NB4 (cell line): ENCODE measurements at regions not wholly inside any gene's neighbourhood (a gene's known extent, or its start where the extent isn't known, plus 50 kb on each side); places are given as distances from the start of the nearest gene placed in this dataset.

ENCODE experiments used
- MYC ChIP-seq: IDR thresholded peaks from 2 replicates; pipeline ENCODE4 v1.6.1; 2011; ENCODE audit warnings: low read depth, low read length
- POLR2A ChIP-seq: IDR thresholded peaks from 2 replicates; pipeline ENCODE4 v1.6.1; 2011; ENCODE audit warnings: mild to moderate bottlenecking; ENCODE audit not compliant: insufficient read length; ENCODE audit errors: extremely low read depth
- TF ChIP-seq, protein P1 (sequence below): IDR thresholded peaks from one replicate; pipeline ENCODE4 v1.5.1; 2012; ENCODE audit warnings: low read depth, low read length
- TF ChIP-seq, protein P2 (sequence below): IDR thresholded peaks from 2 replicates; pipeline ENCODE4 v1.6.1; 2011; ENCODE audit warnings: low read depth, low read length

DNA sequence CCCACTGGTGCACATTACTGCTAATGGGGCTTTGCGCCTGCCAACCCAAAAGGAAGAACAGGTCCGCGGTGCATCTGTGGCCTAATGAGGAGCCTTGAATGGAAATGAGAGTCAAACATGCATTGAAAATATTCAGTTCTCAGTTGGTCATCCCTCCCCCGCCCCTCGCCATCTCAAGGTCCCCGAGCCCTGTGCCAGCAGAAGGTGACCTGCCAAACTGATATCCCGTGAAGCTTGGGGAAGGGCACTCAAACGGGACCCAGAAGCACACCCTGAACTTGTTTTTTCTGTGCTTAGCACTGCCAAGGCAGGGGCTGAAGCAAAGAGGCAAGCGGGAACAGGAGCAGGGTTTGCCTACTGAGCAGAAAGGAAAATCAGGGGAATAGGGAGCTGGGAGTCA, 67.9 kb upstream of the ZNF648 start:
- TF ChIP-seq, protein P1, sequence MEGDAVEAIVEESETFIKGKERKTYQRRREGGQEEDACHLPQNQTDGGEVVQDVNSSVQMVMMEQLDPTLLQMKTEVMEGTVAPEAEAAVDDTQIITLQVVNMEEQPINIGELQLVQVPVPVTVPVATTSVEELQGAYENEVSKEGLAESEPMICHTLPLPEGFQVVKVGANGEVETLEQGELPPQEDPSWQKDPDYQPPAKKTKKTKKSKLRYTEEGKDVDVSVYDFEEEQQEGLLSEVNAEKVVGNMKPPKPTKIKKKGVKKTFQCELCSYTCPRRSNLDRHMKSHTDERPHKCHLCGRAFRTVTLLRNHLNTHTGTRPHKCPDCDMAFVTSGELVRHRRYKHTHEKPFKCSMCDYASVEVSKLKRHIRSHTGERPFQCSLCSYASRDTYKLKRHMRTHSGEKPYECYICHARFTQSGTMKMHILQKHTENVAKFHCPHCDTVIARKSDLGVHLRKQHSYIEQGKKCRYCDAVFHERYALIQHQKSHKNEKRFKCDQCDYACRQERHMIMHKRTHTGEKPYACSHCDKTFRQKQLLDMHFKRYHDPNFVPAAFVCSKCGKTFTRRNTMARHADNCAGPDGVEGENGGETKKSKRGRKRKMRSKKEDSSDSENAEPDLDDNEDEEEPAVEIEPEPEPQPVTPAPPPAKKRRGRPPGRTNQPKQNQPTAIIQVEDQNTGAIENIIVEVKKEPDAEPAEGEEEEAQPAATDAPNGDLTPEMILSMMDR = no peak
- TF ChIP-seq POLR2A = no peak
- TF ChIP-seq, protein P2, sequence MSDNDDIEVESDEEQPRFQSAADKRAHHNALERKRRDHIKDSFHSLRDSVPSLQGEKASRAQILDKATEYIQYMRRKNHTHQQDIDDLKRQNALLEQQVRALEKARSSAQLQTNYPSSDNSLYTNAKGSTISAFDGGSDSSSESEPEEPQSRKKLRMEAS = no peak
- TF ChIP-seq MYC = no peak
